ENCODE measurements at regions not wholly inside any gene's neighbourhood (a gene's known extent, or its start where the extent isn't known, plus 50 kb on each side); places are given as distances from the start of the nearest gene placed in this dataset.

GRCh38 chrX:69285881-69286564, 120.8 kb upstream of the PJA1 start:
- TF ChIP-seq USF2 (IDR thresholded peaks at IDR 0.05; ENCODE audit: low read depth, low read length) (no peak), USF2 (CRISPR knock-in tag; IDR thresholded peaks at IDR 0.05; ENCODE audit: borderline replicate concordance) (no peak), ZNF512 (CRISPR knock-in tag; IDR thresholded peaks at IDR 0.05) (no peak)

Data from HepG2 (cell line).